ENCODE measurements at regions not wholly inside any gene's neighbourhood (a gene's known extent, or its start where the extent isn't known, plus 50 kb on each side); places are given as distances from the start of the nearest gene placed in this dataset.

DNA sequence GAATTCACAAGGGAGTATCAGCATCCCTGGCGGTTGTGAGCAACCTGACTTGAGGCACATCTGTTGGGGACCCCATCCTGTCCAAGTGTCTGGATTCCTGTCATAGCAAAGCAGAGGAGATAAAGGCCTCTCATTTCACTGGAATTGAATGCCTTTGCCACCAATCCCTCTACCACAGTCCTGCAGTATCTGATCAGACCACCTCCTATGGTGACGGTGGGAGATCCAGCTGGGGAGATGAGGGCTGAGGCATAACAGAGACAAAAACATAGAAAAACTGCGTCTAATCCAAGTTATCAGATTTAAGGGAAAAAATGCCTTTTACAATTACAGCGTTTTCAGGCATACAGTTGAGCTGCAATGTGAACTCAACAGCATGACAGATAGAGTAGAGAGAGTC is 160.7 kb upstream of the TRPC7 start:
- no peak for DNase-seq
- intact Hi-C loops (cut with DNase I), result no loop called here
- no peak for ATAC-seq

DNA sequence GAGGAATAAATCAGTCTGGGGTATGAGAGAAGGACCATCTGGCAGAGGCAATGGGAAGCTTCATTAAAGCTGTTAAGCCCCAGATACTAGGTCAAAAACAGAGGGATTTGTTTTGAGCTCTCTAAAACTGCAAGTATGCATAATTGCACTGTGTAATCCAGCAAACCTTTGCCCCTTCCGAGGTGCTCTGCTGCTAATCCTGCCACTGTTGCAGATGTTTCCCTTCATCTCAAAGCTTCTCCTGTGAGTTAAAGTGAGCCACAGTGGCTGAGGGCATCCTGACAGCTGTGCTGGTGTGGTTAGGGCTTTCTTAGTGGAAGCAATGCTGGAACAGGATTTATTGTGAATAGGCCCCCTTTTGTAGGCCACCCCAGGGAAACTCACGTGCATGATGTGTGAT is 160.3 kb upstream of the TRPC7 start:
- no peak for DNase-seq
- intact Hi-C loops (cut with DNase I), result no loop called here
- no peak for ATAC-seq

DNA sequence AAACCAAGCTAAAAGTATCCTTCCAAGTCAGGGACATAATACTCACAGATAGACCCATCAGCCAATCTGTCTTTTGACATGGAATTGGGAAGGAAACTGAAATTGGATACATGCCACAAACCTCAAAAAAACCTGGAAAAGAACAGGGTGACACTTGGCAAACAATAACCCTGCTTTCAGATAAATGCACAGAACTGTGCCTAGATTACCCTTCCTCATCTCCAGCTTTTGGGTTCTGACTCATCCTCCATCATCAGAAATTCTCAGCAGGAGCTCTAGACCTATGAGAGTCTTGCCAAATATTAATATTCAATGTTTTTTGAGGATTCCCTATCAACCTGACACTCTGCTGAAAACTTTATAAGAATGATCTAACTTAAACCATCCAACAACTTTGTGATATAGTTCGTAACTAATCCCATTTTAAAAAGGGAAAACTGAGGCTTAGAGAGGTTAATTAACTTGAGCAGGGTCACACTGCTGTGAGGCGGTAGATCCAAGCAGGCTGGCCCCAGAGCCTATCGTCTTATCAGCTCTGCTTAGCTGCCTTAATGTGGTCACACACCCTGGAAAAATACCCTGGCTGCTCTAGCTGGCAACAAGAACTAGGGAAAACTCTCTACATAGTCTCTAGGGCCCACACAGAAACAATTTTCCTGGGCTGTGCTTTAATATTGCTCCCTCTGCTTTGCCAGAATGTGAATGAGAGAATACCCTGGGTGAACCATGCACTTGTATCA is 157.0 kb upstream of the TRPC7 start:
- intact Hi-C loops (cut with DNase I), result no loop called here
- DNase-seq (no peak), ATAC-seq (peak in 1 of 2 donors; percentile 67)

DNA sequence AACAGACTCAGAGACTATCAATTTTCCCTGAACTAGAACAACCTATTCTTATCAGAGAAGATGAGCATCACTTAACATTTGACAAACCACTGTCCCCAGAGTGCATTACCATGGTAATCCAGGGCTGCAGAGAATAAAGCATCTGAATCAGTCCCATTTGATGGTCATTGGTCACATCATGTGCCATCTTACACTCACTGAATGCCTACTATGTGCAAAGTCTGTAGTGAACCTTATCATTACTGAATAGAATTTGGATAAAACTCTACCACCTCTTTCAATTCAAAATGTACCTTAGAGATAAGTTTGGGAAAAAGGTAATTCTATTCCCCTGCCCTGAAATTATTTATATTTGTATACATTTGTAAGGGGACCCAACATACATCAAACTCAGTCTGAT is 156.4 kb upstream of the TRPC7 start:
- no peak for DNase-seq
- no peak for ATAC-seq
- intact Hi-C loops (cut with DNase I), result no loop called here

- intact Hi-C loops (cut with DNase I), result no loop called here
- DNase-seq (no peak), ATAC-seq (no peak)
Observed at GRCh38 chr5:136518814-136519213, 153.5 kb upstream of the TRPC7 start.

DNA sequence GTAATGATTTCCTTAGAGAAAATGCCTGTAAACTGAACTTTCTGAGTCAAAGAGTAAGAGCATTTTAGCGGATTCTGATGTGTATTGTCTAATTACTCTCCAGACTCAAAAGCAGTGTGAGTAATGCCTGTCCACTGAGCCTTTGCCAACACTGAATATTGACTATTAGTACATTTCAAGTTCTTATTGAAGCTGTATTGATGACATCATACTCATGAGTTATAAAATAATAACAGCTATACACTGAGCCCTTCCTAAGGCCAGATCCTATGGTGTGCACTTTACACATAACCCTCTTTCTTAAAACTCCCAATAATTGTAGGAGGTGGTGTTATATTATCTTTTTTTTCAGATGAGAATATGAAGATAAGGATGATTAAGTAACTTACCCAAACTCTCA is 152.8 kb upstream of the TRPC7 start:
- no peak for ATAC-seq
- intact Hi-C loops (cut with DNase I), result no loop called here

DNA sequence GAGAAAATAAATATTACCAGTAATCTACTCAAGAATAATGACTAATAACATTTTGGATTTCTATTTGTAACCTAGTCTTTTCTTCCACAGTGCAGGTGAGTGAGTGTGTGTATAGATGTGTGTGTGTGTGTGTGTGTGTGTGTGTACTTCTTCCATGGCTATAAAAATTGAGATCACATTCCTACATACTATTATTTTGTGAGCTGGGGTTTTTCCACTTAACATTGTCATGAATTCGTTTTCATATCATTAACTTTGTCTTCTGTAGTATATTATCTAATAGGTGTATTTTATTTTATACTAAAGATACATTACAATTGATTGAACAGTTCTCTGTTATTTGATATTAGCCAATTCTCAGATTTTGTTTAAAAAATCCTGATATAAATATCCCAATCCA is 152.4 kb upstream of the TRPC7 start:
- intact Hi-C loops (cut with DNase I), result no loop called here
- DNase-seq (no peak), ATAC-seq (no peak)

More for the DNA sequence above, 152.8 kb upstream of the TRPC7 start:
- DNase-seq, result no peak

- intact Hi-C loops (cut with DNase I), result no loop called here
- no peak for ATAC-seq
- no peak for DNase-seq
Observed at GRCh38 chr5:136516637-136517036, 151.3 kb upstream of the TRPC7 start.

DNA sequence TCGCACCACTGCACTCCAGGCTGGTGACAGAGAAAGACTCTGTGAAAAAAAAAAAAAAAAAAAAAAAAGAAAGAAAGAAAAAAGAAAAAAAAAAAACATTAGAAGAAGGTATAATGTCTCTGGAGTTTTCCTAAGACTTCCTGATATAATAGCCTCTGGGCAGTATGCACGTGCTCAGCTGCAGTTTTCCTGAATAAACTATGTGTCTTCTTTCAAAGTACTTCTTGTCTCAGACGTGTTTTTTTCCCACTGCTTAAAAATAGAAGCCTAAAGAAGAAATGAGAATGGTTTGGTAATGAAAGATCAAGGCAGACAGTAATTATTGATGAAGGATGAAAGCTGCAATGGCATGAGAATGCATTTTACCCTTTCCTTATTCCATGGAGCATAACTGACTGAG is 148.1 kb upstream of the TRPC7 start:
- DNase-seq (no peak), ATAC-seq (no peak)
- intact Hi-C loops (cut with DNase I), result no loop called here

- intact Hi-C loops (cut with DNase I), result no loop called here
- ATAC-seq (no peak), DNase-seq (no peak)
Observed at GRCh38 chr5:136511046-136511445, 145.7 kb upstream of the TRPC7 start.

GRCh38 chr5:136510481-136510880 is 145.1 kb upstream of the TRPC7 start:
- ATAC-seq, result no peak
- intact Hi-C loops (cut with DNase I), result no loop called here
- no peak for DNase-seq

DNA sequence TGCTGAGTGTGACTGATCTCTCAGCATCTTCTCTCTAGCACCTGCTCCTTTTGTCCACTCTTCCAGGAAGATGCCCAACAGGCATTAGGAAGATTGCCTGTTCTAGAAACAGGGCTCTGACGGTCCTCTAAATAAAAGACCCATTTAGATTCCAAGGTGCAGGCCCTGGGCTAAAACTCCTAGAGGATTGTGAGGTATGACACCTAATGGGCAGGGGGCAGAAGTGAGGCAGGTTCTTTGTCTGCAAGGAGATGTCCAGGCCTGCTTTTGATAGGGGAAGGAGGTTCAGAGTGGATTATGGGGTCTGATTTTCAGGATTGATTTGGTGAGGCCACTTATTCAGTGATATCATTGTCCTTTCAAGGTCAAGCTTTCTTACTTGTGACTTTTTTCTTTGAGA is 140.8 kb upstream of the TRPC7 start:
- DNase-seq, result no peak
- intact Hi-C loops (cut with DNase I), result no loop called here
- no peak for ATAC-seq

DNA sequence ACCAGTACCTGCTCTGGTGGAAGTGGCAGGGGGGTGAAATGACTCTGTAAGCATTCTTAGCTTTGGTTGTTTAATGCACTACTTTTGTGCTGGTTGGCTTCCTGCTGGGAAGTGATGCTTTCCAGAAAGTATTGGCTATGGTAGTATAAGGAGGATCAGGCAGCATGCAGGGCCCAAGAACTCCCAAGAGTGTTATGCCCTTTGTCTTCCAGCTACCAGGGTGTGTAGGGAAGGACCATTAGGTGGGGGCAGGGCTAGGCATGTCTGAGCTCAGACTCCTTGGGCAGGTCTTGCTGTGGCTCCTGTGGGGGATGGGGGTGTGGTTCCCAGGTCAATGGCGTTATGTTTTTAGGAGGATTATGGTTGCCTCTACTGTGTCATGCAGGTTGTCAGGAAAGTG is 135.8 kb upstream of the TRPC7 start:
- no peak for ATAC-seq
- intact Hi-C loops (cut with DNase I), result no loop called here
- no peak for DNase-seq

- no peak for ATAC-seq
- DNase-seq, result no peak
Observed at GRCh38 chr5:136492587-136492986, 127.2 kb upstream of the TRPC7 start.

DNA sequence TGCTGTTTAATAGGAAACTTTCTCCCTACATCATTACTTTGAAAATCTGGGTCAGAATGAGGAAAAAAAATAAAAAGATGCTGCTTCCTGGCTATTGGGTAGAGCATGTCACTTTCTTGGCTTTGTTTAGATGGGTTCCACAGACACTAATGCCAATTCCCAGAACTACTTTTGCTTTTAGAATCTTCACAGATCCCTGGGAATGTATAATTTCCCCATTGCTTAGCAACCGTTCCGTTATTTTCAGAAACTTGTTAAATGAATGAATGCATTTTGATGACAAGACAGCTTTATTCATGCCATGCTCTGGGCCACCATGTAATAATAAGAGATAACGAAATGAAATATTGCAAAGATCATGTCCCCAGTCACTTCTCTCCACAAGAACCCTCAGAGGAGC is 126.5 kb upstream of the TRPC7 start:
- no peak for ATAC-seq
- intact Hi-C loops (cut with DNase I), result no loop called here
- no peak for DNase-seq

More at GRCh38 chr5:136492587-136492986, 127.2 kb upstream of the TRPC7 start:
- intact Hi-C loops (cut with DNase I), result no loop called here

- intact Hi-C loops (cut with DNase I), result no loop called here
- DNase-seq, result no peak
- no peak for ATAC-seq
Observed at GRCh38 chr5:136484808-136485325, 119.5 kb upstream of the TRPC7 start.

- DNase-seq, result no peak
- intact Hi-C loops (cut with DNase I), result no loop called here
- ATAC-seq, result no peak
Observed at GRCh38 chr5:136482206-136482605, 116.9 kb upstream of the TRPC7 start.

DNA sequence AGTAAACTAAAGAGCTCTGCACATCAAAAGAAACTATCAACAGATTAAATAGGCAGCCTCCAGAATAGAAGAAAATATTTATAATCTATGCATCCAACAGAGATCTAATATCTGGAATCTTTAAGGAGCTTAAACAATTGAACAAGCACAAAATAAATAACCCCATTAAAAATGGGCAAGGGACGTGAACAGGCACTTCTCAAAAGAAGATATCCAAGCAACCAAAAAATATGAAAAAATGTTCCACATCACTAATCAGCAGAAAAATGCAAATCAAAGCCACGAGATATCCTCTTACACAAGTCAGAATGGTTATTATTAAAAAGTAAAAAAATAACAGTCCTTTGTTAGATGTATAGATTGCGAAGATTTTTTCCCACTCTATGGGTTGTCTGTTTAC is 109.1 kb upstream of the TRPC7 start:
- ATAC-seq (no peak), DNase-seq (no peak)
- intact Hi-C loops (cut with DNase I), result no loop called here

GRCh38 chr5:136467632-136468031 is 102.3 kb upstream of the TRPC7 start:
- DNase-seq (no peak), ATAC-seq (no peak)
- intact Hi-C loops (cut with DNase I), result no loop called here

GRCh38 chr5:136466041-136466415 is 100.7 kb upstream of the TRPC7 start:
- intact Hi-C loops (cut with DNase I), result no loop called here
- ATAC-seq (no peak), DNase-seq (no peak)

- intact Hi-C loops (cut with DNase I), result no loop called here
- no peak for DNase-seq
- no peak for ATAC-seq
Observed at GRCh38 chr5:136458481-136458880, 93.1 kb upstream of the TRPC7 start.

Data from left cardiac atrium (tissue), 4 donors.